MM.1S (cell line): ENCODE measurements at regions not wholly inside any gene's neighbourhood (a gene's known extent, or its start where the extent isn't known, plus 50 kb on each side); places are given as distances from the start of the nearest gene placed in this dataset.

Source experiments
- CTCF ChIP-seq: fragments of 300-600 bp; sonication (generic); IDR thresholded peaks from 2 replicates; pipeline ENCODE4 v1.5.1; 2016; ENCODE audit warnings: antibody characterized with exemption, low read length, mixed read lengths
- EZH2 ChIP-seq: fragments of 300-600 bp; sonication (generic); optimal IDR thresholded peaks from 2 replicates; pipeline ENCODE3; 2017; ENCODE audit warnings: low read depth, mild to moderate bottlenecking, antibody characterized with exemption, low read length, mixed read lengths
- EZH2phosphoT487 ChIP-seq: fragments of 300-600 bp; sonication (generic); IDR thresholded peaks from 2 replicates; pipeline ENCODE4 v1.6.1; 2018; ENCODE audit warnings: antibody characterized with exemption, low read length

- TF ChIP-seq CTCF (no peak), EZH2phosphoT487 (no peak), EZH2 (no peak)
Measured at GRCh38 chr1:194473766-194474165, 1287.4 kb upstream of the B3GALT2 start.
